Colonic mucosa (tissue), 4 donors: ENCODE measurements at regions not wholly inside any gene's neighbourhood (a gene's known extent, or its start where the extent isn't known, plus 50 kb on each side); places are given as distances from the start of the nearest gene placed in this dataset.

Source experiments
- DNase-seq: peaks from one replicate; pipeline ENCODE4 v3.0.0-alpha.2; 2020
- H3K27ac ChIP-seq: fragments of 200-600 bp; one replicate; pipeline ENCODE4 v1.8.0; 2021
- H3K27me3 ChIP-seq: fragments of 200-600 bp; one replicate; pipeline ENCODE4 v1.8.0; 2021
- H3K36me3 ChIP-seq: fragments of 200-600 bp; one replicate; pipeline ENCODE4 v1.8.0; 2021
- H3K4me1 ChIP-seq: fragments of 200-600 bp; one replicate; pipeline ENCODE4 v1.8.0; 2021; ENCODE audit warnings: mild to moderate bottlenecking
- H3K4me3 ChIP-seq: fragments of 200-600 bp; one replicate; pipeline ENCODE4 v1.8.0; 2021
- H3K9ac ChIP-seq, 2 donors: one replicate each; pipeline ENCODE4 v1.7.0; 2013; ENCODE audit warnings: control low read depth in 2 of 2, low read depth in 2 of 2, low read length in 2 of 2
- H3K9me3 ChIP-seq: fragments of 200-600 bp; one replicate; pipeline ENCODE4 v1.8.0; 2021
- CTCF ChIP-seq: fragments of 200-600 bp; IDR thresholded peaks from one replicate; pipeline ENCODE4 v1.8.0; 2022; ENCODE audit warnings: antibody characterized with exemption, mild to moderate bottlenecking
- intact Hi-C: fragments of 100-400 bp; cut with DNase I; formaldehyde crosslinking; loops from one replicate; pipeline ENCODE4 v1.14.1; 2022
- donor health status: healthy.
- donor health status: DM: no; HTN: no; CAD: no.
- donor health status: DM: no; HTN: no; CAD: no.

DNA sequence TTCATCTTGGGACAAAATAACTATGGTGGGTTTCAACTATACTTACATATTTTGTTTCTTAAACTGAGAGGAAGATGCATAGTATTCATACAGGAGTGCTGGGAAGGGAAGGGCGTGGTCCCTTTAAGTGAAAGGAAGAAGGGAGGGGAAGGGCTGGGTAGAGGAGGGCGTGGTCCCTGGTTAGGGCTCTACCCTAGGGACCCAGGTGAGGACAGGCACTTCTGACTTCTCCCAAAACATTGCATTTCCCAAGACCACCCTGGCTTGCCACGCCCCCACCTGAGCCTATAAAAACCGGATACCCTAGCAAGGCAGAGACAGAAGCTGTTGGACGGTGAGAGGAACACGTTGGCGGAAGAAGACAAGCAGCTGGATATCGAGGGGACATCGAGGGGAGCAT is 157.6 kb upstream of the PLXNA4 start:
- no peak overlapping the region for H3K9ac ChIP-seq
- TF ChIP-seq CTCF: no peak
- H3K27ac ChIP-seq: no peak overlapping the region
- no peaks in the 10 kb centered on the region for H3K27me3 ChIP-seq
- H3K4me1 ChIP-seq: no peaks in the 10 kb centered on the region
- no peak overlapping the region for H3K4me3 ChIP-seq
- DNase-seq: no peak
- intact Hi-C loops: no loop called here
- H3K9me3 ChIP-seq: no peaks in the 10 kb centered on the region
- H3K36me3 ChIP-seq: no peaks in the 10 kb centered on the region

- Histone ChIP-seq H3K4me3 (no peak overlapping the region), H3K4me1 (no peaks in the 10 kb centered on the region), H3K9me3 (no peaks in the 10 kb centered on the region), H3K9ac (no peak overlapping the region), H3K36me3 (no peaks in the 10 kb centered on the region), H3K27ac (no peak overlapping the region), H3K27me3 (no peaks in the 10 kb centered on the region)
- intact Hi-C loops: no loop called here
- DNase-seq: no peak
- no peak for TF ChIP-seq CTCF
Observed at GRCh38 chr7:132732321-132732865, 156.1 kb upstream of the PLXNA4 start.

DNA sequence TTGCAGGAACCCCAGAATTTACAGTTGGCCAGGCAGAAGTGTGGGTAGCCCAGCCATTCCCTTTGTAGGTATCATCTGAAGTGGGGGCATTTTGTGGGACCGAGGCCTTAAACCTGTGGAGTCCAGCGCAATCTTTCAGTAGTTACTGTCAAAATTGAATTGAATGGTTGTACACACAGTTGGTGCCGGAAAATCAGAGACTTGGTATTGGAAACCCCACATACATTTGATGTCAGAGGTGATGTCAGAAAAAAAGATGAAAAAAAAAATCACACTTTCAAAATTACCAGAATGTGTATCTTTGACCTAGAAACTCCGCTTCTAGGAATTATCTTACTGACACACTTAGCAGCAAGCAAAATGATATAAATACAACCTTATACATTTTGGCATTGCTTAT is 153.8 kb upstream of the PLXNA4 start:
- no peaks in the 10 kb centered on the region for H3K27me3 ChIP-seq
- H3K9ac ChIP-seq: no peak overlapping the region
- no peaks in the 10 kb centered on the region for H3K4me1 ChIP-seq
- no peak overlapping the region for H3K4me3 ChIP-seq
- H3K9me3 ChIP-seq: no peaks in the 10 kb centered on the region
- TF ChIP-seq CTCF: no peak
- no peak for DNase-seq
- intact Hi-C loops: no loop called here
- no peak overlapping the region for H3K27ac ChIP-seq
- no peaks in the 10 kb centered on the region for H3K36me3 ChIP-seq

DNA sequence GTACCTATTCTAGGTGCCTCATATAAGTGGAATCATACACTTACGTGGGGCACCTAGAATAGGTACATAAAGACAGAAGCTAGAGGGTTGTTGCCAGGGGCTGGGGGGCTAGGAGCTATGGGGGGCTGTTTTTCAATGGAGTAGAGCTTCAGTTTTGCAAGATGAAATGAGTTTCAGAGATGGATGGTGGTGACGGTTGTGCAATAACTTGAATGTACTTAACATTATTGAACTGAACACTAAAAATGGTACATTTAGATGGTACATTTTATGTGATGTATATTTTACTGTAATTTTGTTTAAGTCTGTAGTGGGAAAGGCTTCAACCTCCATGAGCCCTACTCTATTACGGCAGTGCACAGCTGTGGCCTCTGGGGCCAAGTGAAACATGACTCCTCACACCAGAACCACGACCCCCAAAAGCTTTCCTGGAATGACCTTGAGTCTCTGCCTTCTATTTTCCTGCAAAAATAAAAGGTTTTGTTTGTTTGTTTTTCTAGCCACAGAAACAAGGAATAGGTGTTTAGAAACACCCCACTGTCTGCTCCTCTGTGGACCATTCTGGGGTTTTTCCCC is 147.3 kb upstream of the PLXNA4 start:
- H3K27ac ChIP-seq: no peak overlapping the region
- no peaks in the 10 kb centered on the region for H3K4me1 ChIP-seq
- H3K4me3 ChIP-seq: no peak overlapping the region
- H3K9me3 ChIP-seq: no peaks in the 10 kb centered on the region
- no peak overlapping the region for H3K9ac ChIP-seq
- DNase-seq: no peak
- TF ChIP-seq CTCF: no peak
- intact Hi-C loops: no loop called here
- no peaks in the 10 kb centered on the region for H3K27me3 ChIP-seq
- no peaks in the 10 kb centered on the region for H3K36me3 ChIP-seq

DNA sequence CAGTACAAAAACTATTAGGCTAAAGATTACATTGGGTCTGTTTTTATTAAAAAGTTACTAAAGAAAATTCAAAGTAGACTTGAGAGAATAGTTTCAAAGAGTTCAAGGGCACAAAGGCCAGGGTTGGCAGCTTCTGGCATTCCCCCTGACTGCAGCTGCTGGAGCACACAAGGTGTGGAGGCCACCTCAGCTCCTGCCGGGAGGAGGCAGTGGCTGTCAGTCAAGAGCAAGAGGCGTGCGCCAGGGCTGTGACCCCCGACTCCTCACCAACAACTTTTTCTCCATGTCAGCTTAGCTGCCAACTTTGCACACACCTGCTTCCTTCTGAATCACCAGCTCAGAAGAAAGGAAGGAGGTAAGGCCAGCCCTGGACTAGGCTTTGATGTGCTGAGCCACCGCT is 144.6 kb upstream of the PLXNA4 start:
- intact Hi-C loops: no loop called here
- Histone ChIP-seq H3K4me3 (no peak overlapping the region), H3K27ac (no peak overlapping the region), H3K27me3 (no peaks in the 10 kb centered on the region), H3K9me3 (no peaks in the 10 kb centered on the region), H3K9ac (no peak overlapping the region), H3K4me1 (no peaks in the 10 kb centered on the region), H3K36me3 (no peaks in the 10 kb centered on the region)
- no peak for TF ChIP-seq CTCF
- DNase-seq: no peak
